ENCODE measurements at regions not wholly inside any gene's neighbourhood (a gene's known extent, or its start where the extent isn't known, plus 50 kb on each side); places are given as distances from the start of the nearest gene placed in this dataset.

- no peak for TF ChIP-seq POLR2AphosphoS5 (IDR thresholded peaks at IDR 0.05)
- no peak for TF ChIP-seq CTCF (IDR thresholded peaks at IDR 0.05)
- no peak for TF ChIP-seq POLR2A (IDR thresholded peaks at IDR 0.05)
Observed at GRCh38 chr15:31247404-31247803, 79.2 kb upstream of the KLF13 start.

Measured in sigmoid colon (tissue), 4 donors.